GM10266 (cell line): ENCODE measurements at regions not wholly inside any gene's neighbourhood (a gene's known extent, or its start where the extent isn't known, plus 50 kb on each side); places are given as distances from the start of the nearest gene placed in this dataset.
"Not testable (repeated sequence)": the region's sequence is repeated elsewhere in the genome, so short reads cannot be mapped to it uniquely, and the experiment has no call there.

Experiments used
- DNase-seq: peaks from one replicate; pipeline ENCODE4 v3.0.0; 2012; ENCODE audit errors: extremely low spot score
- TF ChIP-seq, protein P1 (sequence below): IDR thresholded peaks from 2 replicates; pipeline ENCODE4 v1.5.1; 2012; ENCODE audit warnings: mild to moderate bottlenecking, low read depth; ENCODE audit not compliant: control insufficient read depth, insufficient read depth; ENCODE audit errors: missing control alignments

DNA sequence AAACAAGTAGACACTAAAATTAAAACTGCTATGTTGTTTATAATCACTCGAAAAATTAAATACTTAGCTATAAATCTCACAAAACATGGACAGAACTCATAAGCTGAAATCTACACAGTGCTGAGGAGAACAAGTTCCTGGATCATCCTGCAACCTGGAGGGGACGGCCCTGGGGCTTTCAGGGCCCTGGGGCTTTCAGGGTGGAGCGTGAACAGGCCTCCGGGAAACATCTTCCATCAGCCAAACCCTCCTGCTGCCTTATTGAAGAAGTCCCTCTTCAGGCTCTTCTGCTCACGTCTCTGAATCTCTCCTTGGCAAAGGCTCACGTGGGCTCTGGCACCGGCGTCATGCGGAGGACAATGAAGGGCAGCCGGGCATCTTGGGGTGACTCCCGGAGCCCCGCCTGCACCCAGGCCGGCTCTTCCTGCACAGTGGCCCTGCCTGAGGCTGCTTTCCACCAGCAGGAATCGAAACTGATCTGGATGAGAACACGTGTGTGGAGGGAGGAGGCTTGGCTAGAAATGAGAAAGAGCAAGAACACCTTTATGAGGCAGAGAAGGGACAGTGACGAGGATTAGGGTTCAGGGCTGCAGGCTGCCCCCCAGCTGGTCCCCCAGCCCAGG, 127.3 kb downstream of the CDRT15L2 start:
- no peak for DNase-seq
- TF ChIP-seq, protein P1, sequence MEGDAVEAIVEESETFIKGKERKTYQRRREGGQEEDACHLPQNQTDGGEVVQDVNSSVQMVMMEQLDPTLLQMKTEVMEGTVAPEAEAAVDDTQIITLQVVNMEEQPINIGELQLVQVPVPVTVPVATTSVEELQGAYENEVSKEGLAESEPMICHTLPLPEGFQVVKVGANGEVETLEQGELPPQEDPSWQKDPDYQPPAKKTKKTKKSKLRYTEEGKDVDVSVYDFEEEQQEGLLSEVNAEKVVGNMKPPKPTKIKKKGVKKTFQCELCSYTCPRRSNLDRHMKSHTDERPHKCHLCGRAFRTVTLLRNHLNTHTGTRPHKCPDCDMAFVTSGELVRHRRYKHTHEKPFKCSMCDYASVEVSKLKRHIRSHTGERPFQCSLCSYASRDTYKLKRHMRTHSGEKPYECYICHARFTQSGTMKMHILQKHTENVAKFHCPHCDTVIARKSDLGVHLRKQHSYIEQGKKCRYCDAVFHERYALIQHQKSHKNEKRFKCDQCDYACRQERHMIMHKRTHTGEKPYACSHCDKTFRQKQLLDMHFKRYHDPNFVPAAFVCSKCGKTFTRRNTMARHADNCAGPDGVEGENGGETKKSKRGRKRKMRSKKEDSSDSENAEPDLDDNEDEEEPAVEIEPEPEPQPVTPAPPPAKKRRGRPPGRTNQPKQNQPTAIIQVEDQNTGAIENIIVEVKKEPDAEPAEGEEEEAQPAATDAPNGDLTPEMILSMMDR, result no peak

DNA sequence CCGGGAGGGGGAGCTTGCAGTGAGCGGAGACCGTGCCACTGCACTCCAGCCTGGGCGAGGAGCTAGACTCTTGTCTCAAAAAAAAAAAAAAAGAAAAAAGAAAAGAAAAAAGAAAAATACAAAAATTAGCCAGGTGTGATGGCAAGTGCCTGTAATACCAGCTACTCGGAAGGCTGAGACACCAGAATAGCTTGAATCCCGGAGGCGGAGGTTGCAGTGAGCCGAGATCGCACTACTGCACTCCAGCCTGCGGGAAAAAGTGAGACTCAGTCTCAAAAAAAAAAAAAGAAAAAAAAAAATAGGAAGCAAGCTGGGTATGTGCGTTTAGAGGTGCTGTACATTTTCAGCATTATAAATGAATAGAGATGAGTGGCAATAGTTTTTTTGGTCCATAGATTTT, 129.3 kb downstream of the CDRT15L2 start:
- DNase-seq, result not testable (repeated sequence)

DNA sequence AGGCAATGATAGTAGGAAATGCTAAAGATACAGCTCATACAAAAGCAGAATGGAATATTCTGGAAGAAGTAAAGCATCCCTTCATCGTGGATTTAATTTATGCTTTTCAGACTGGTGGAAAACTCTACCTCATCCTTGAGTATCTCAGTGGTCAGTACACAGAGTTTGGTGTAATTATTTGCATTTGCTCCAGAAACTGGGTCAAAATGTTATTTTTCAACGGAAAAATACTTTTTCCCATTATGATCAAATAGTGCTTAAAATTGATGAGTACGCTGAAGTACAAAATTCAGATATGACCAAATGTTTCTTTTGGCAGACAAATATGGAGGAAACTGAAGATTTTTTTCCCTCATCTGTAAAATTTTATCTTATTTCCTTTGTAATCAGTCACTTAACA, 137.0 kb downstream of the CDRT15L2 start:
- DNase-seq, result not testable (repeated sequence)

DNA sequence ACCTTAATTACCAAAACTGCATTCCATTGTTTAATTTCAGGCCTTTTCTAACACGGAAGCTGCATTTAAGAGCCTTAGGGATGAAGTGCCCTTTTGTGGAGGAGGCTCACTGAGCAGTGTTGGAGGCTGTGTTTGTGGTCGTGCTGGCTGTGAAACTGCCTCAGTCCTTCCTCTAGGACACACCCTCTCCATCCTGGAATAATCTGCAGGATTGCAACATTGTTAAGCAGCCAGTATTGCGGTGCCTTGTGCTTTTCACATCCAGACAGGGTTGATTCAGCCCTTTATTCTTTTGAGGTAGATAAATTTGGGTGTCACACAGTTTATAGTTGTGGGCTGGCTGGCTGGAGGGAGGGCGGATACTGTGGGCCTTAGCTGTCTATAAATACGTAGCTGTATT, 141.6 kb downstream of the CDRT15L2 start:
- TF ChIP-seq, protein P1, result no peak
- DNase-seq, result no peak

DNA sequence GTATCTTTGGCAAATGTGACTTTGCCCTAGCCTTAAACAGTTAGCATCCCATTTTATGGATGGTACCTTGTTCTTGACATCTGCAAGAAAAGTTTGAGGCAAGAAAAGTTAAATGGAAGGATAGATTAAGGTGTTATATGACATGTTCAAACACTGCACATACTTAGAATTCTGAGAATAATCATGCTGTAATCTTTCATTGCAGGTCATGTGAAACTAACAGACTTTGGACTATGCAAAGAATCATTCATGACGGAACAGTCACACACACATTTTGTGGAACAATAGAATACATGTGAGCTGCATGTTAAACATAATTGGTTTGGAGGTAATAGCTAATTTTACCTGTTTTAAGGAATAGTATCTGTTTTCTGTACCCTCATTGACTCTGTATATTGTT, 144.9 kb downstream of the CDRT15L2 start:
- not testable (repeated sequence) for DNase-seq

DNA sequence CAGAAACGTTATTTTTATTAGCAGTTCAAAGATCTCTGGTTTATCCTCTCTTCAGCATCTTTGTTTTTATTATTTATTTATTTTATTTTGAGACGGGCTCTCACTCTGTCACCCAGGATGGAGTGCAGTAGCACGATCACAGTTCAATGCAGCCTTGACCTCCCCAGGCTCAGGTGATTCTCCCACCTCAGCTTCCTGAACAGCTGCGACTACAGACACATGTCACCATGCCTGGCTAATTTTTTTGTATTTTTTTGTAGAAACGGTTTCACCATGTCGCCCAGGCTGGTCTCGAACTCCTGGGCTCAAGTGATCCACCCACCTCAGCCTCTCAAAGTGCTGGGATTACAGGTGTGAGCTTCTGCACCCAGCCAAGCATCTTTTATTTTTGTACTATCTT, 147.7 kb downstream of the CDRT15L2 start:
- DNase-seq, result not testable (repeated sequence)

DNA sequence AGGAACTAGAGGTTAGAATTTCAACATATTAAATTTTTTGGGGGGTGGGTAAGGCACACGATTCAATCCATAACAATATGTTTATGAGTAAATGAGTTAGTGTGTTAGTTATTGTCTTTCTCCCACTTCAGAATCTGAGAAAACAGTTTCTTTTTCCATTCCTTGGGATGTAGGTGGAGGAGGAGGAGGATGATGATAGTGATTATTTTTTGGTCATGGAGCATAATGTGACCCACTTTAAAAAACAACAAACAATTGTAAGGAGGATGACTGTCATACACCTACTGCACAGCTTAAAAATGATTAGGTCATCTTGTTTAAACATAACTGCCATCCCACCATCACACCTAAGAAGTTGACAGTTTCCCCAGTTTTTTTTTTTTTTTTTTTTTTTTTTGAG, 148.7 kb downstream of the CDRT15L2 start:
- no peak for DNase-seq
- TF ChIP-seq, protein P1, result no peak

DNA sequence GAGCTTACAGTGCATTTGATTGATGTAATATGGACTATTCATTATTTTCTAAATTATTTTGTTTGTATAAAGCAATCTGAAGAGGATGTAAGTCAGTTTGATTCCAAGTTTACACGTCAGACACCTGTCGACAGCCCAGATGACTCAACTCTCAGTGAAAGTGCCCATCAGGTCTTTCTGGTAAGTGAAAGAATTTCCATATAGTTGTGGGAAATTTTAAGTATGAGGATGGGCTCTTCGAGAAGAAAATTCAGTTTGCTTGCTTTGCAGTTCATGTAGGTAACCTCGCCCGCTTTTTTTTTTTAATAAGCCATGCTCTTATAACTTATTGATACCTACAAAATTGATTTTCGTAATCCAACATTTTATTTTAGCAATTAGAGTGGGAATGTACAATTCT, 151.6 kb downstream of the CDRT15L2 start:
- not testable (repeated sequence) for DNase-seq

DNA sequence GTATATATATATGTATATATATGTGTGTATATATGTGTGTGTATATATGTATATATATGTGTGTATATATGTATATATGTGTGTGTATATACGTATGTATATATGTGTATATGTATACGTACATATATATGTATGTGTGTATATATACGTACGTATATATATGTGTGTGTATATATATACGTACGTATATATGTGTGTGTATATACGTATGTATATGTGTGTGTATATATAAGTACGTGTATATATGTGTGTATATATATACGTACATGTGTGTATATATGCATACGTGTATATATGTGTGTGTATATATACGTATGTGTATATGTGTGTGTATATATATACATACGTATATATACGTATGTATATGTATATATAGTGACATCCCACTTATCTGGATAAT, 154.4 kb downstream of the CDRT15L2 start:
- DNase-seq, result no peak
- TF ChIP-seq, protein P1, result no peak

DNA sequence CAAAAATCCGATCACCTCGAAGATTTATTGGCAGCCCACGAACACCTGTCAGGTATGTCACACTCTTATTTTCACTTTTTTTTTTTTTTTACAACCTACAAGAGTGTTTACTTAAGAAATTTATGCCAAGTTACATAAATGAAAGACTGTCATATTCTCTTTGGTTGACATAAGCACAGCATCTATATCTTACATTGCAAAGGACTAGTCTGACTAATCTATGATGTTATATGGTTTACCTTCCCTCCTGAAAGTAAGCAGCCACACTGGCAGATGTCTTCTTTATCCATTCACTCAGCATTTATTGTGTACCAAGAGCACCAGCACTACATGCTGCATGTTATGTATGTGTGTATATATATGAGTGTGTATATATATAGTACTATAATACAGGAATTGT, 156.3 kb downstream of the CDRT15L2 start:
- TF ChIP-seq, protein P1, result no peak
- no peak for DNase-seq

DNA sequence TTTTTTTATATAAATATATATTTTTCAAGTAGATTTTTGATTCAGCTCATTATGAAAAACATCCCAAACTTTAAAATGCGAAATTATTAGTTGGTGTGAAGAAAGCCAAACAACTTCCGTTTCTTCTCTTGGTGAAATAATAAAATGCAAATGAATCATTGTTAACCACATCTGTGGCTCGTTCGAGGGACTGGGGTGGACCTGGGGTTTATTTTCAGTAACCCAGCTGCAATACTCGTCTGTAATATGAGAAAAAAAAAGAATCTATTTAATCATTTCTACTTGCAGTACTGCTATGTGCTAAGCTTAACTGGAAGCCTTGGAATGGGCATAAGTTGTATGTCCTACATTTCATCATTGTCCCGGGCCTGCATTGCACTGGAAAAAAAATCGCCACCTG, 158.1 kb downstream of the CDRT15L2 start:
- DNase-seq, result not testable (repeated sequence)
